ENCODE measurements at regions not wholly inside any gene's neighbourhood (a gene's known extent, or its start where the extent isn't known, plus 50 kb on each side); places are given as distances from the start of the nearest gene placed in this dataset.

GRCh38 chr15:45863881-45864580 is 229.2 kb downstream of the SQOR start:
- FAIRE-seq = no peak
- H3K27ac ChIP-seq (ENCODE audit: low read depth, low read length) = no peak overlapping the region

More at GRCh38 chr15:45863881-45864580, 229.2 kb downstream of the SQOR start:
- no peak for DNase-seq (ENCODE audit: low read depth in 1 of 2, low spot score in 2 of 2)
- H3K14ac ChIP-seq (ENCODE audit: insufficient read length) = no peak overlapping the region
- no peak overlapping the region for H2BK5ac ChIP-seq (ENCODE audit: low read depth, low read length)
- no peaks in the 10 kb centered on the region for H3K4me1 ChIP-seq (replicated peaks in 1 of 4; ENCODE audit: control insufficient read depth in 3 of 4, insufficient read depth in 4 of 4, low read length in 3 of 4)
- H2BK120ac ChIP-seq (replicated peaks; ENCODE audit: low read depth, low read length) = no peak overlapping the region
- no peak overlapping the region for H2BK20ac ChIP-seq (ENCODE audit: low read length)
- no peak overlapping the region for H3K56ac ChIP-seq (replicated peaks; ENCODE audit: insufficient read length, low read depth, low read length)
- H3K79me2 ChIP-seq (ENCODE audit: control insufficient read depth in 1 of 2, insufficient read depth in 2 of 2, low read length in 2 of 2) = no peaks in the 10 kb centered on the region
- H3K23ac ChIP-seq (ENCODE audit: insufficient read length) = no peak overlapping the region
- no peak overlapping the region for H4K8ac ChIP-seq (ENCODE audit: extremely low read depth, insufficient read depth, low read length)
- no peak overlapping the region for H3K18ac ChIP-seq (ENCODE audit: extremely low read depth, low read length)
- H2AK5ac ChIP-seq (ENCODE audit: low read depth, low read length) = no peak overlapping the region
- no peak overlapping the region for H4K91ac ChIP-seq (replicated peaks; ENCODE audit: insufficient read length, low read length)
- no peak overlapping the region for H3K4ac ChIP-seq (replicated peaks; ENCODE audit: insufficient read length, low read depth, low read length)
- no peaks in the 10 kb centered on the region for H3K79me1 ChIP-seq (ENCODE audit: low read depth, low read length)
- H4K20me1 ChIP-seq (replicated peaks in 1 of 2; ENCODE audit: control insufficient read depth in 1 of 2, insufficient read depth in 2 of 2, low read length in 2 of 2) = no peaks in the 10 kb centered on the region
- H3K4me2 ChIP-seq (ENCODE audit: insufficient read depth in 1 of 2, low read depth in 2 of 2, low read length in 2 of 2) = no peak overlapping the region
- no peaks in the 10 kb centered on the region for H3K36me3 ChIP-seq (ENCODE audit: control insufficient read depth in 2 of 4, insufficient read depth in 4 of 4, low read length in 3 of 4)
- H2BK12ac ChIP-seq (ENCODE audit: low read depth, low read length) = no peak overlapping the region
- no peak overlapping the region for H3K9ac ChIP-seq (replicated peaks in 1 of 4; ENCODE audit: extremely low read depth in 1 of 4, low read depth in 3 of 4, low read length in 3 of 4)
- no peaks in the 10 kb centered on the region for H3K27me3 ChIP-seq (replicated peaks in 1 of 4; ENCODE audit: control insufficient read depth in 3 of 4, extremely low read depth in 1 of 4, insufficient read depth in 3 of 4, low read length in 3 of 4)
- no peak overlapping the region for H2AFZ ChIP-seq (ENCODE audit: low read length)
- ChIA-PET CTCF (ENCODE audit: partially characterized antibody) (no interaction called here), POLR2A (ENCODE audit: partially characterized antibody) (no interaction called here)
- H2BK15ac ChIP-seq (ENCODE audit: low read length) = no peak overlapping the region
- H3K23me2 ChIP-seq (ENCODE audit: low read depth, low read length) = no peaks in the 10 kb centered on the region
- no peaks in the 10 kb centered on the region for H3K9me3 ChIP-seq (ENCODE audit: insufficient read depth in 2 of 2, low read depth in 1 of 2, low read length in 1 of 2)
- H3K4me3 ChIP-seq (ENCODE audit: extremely low read depth in 1 of 4, insufficient read depth in 2 of 4, low read depth in 3 of 4, low read length in 4 of 4) = no peak overlapping the region
- H4K5ac ChIP-seq (ENCODE audit: insufficient read length, low read depth, low read length) = no peak overlapping the region
- WGBS, 2 experiments (ENCODE audit: extremely low coverage in 1 of 2, insufficient coverage in 1 of 2, insufficient read length in 1 of 2, insufficient replicate concordance in 2 of 2, low coverage in 1 of 2, low lambda C conversion rate in 2 of 2, missing lambda C conversion rate in 1 of 2) = 83% methylated on average over 2 of the region's 2 CpGs; no CpG with 5 or more reads in 1 of the 2 experiments

All from H1 (cell line).